HL-60 (cell line): ENCODE measurements at regions not wholly inside any gene's neighbourhood (a gene's known extent, or its start where the extent isn't known, plus 50 kb on each side); places are given as distances from the start of the nearest gene placed in this dataset.

ENCODE experiments used
- GABPA ChIP-seq: IDR thresholded peaks from 2 replicates; pipeline ENCODE4 v1.6.1; 2012; ENCODE audit warnings: low read depth
- POLR2AphosphoS5 ChIP-seq: IDR thresholded peaks from 2 replicates; pipeline ENCODE4 v1.6.1; 2012; ENCODE audit warnings: low read depth
- REST ChIP-seq: IDR thresholded peaks from 2 replicates; pipeline ENCODE4 v1.6.1; 2012; ENCODE audit warnings: low read depth; ENCODE audit not compliant: insufficient replicate concordance
- TF ChIP-seq, protein P1 (sequence below): IDR thresholded peaks from one replicate; pipeline ENCODE4 v1.5.1; 2011; ENCODE audit warnings: low read length, control low read depth, inconsistent platforms; ENCODE audit not compliant: insufficient read depth

DNA sequence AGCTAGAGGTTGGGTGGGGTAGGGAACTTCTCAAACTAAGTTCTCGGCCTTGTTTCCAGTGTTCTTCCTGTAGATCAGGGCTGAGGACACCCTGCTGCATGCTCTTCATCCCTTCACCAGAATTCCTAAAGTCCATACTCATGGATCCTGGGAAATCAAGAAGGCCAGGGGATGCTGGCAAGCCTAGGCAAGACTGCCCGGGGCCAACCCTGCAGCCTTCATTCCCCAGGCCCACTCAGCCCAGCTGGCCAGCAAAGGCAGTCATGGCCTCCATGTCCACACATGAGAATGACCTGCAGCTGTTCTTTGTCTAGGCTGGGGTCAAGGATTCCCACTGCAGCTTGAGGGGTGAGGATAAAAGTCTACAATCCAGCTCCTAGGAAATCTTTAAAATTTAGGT, 109.3 kb upstream of the ETV6 start:
- TF ChIP-seq, protein P1, sequence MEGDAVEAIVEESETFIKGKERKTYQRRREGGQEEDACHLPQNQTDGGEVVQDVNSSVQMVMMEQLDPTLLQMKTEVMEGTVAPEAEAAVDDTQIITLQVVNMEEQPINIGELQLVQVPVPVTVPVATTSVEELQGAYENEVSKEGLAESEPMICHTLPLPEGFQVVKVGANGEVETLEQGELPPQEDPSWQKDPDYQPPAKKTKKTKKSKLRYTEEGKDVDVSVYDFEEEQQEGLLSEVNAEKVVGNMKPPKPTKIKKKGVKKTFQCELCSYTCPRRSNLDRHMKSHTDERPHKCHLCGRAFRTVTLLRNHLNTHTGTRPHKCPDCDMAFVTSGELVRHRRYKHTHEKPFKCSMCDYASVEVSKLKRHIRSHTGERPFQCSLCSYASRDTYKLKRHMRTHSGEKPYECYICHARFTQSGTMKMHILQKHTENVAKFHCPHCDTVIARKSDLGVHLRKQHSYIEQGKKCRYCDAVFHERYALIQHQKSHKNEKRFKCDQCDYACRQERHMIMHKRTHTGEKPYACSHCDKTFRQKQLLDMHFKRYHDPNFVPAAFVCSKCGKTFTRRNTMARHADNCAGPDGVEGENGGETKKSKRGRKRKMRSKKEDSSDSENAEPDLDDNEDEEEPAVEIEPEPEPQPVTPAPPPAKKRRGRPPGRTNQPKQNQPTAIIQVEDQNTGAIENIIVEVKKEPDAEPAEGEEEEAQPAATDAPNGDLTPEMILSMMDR: no peak
- no peak for TF ChIP-seq POLR2AphosphoS5
- TF ChIP-seq REST: no peak
- TF ChIP-seq GABPA: no peak
